ENCODE measurements at regions not wholly inside any gene's neighbourhood (a gene's known extent, or its start where the extent isn't known, plus 50 kb on each side); places are given as distances from the start of the nearest gene placed in this dataset.

- TF ChIP-seq POLR2A (IDR thresholded peaks at IDR 0.05) (no peak), CTCF (IDR thresholded peaks at IDR 0.05) (no peak)
Observed at GRCh38 chr12:15044471-15044870, 71.6 kb downstream of the PDE6H start.

Measured in transverse colon (tissue), 3 donors.